ENCODE measurements at regions not wholly inside any gene's neighbourhood (a gene's known extent, or its start where the extent isn't known, plus 50 kb on each side); places are given as distances from the start of the nearest gene placed in this dataset.

GRCh38 chr6:156562636-156563035 lies 214.5 kb upstream of the ARID1B start:
- no peak for TF ChIP-seq EP300 (IDR thresholded peaks at IDR 0.05; ENCODE audit: low read depth)
- TF ChIP-seq, protein P1, sequence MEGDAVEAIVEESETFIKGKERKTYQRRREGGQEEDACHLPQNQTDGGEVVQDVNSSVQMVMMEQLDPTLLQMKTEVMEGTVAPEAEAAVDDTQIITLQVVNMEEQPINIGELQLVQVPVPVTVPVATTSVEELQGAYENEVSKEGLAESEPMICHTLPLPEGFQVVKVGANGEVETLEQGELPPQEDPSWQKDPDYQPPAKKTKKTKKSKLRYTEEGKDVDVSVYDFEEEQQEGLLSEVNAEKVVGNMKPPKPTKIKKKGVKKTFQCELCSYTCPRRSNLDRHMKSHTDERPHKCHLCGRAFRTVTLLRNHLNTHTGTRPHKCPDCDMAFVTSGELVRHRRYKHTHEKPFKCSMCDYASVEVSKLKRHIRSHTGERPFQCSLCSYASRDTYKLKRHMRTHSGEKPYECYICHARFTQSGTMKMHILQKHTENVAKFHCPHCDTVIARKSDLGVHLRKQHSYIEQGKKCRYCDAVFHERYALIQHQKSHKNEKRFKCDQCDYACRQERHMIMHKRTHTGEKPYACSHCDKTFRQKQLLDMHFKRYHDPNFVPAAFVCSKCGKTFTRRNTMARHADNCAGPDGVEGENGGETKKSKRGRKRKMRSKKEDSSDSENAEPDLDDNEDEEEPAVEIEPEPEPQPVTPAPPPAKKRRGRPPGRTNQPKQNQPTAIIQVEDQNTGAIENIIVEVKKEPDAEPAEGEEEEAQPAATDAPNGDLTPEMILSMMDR (IDR thresholded peaks at IDR 0.05): no peak
